ENCODE measurements at regions not wholly inside any gene's neighbourhood (a gene's known extent, or its start where the extent isn't known, plus 50 kb on each side); places are given as distances from the start of the nearest gene placed in this dataset.

DNA sequence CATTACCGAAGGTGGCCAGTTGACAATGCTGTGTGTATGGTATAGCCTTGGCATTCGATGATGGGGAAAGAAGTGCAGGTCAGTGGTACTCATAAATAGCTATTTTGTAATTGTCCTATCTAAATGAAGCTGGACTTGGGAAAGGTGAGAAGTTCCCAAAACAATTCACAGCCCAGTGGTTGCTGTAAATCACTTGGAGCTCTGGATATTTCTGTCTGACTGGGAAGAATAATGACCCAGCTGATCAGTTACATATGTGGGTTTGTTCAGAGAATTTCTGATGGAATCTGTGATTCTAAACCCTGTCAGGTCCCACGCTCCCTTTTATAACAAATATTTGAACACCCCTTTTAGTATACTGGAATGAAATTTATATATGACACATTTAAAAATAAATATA, 133.9 kb upstream of the PFN2 start:
- Histone ChIP-seq H3K4me3 (no peak overlapping the region), H4K20me1 (ENCODE audit: insufficient read depth, poor library complexity, severe bottlenecking) (no peaks in the 10 kb centered on the region), H3K9me3 (ENCODE audit: low read depth) (peaks cover 4% of the 10 kb centered on the region), H3K36me3 (replicated peaks; ENCODE audit: insufficient read depth, low read depth) (no peaks in the 10 kb centered on the region), H3K4me2 (no peak overlapping the region), H3K27me3 (no peaks in the 10 kb centered on the region), H3K27ac (no peak overlapping the region), H3K79me2 (no peaks in the 10 kb centered on the region), H3K9me2 (replicated peaks; ENCODE audit: insufficient read depth) (no peaks in the 10 kb centered on the region), H2AFZ (no peak overlapping the region), H3K4me1 (ENCODE audit: insufficient read depth) (peaks cover 3% of the 10 kb centered on the region)
- 74% methylated on average over 3 of the region's 3 CpGs for WGBS (ENCODE audit: low lambda C conversion rate, missing lambda C conversion rate)
- TF ChIP-seq EZH2 (IDR thresholded peaks at IDR 0.05; ENCODE audit: borderline replicate concordance) (no peak), EZH2phosphoT487 (IDR thresholded peaks at IDR 0.05; ENCODE audit: low read depth, severe bottlenecking, unreplicated experiment) (no peak)
- TF ChIP-seq, protein P1, sequence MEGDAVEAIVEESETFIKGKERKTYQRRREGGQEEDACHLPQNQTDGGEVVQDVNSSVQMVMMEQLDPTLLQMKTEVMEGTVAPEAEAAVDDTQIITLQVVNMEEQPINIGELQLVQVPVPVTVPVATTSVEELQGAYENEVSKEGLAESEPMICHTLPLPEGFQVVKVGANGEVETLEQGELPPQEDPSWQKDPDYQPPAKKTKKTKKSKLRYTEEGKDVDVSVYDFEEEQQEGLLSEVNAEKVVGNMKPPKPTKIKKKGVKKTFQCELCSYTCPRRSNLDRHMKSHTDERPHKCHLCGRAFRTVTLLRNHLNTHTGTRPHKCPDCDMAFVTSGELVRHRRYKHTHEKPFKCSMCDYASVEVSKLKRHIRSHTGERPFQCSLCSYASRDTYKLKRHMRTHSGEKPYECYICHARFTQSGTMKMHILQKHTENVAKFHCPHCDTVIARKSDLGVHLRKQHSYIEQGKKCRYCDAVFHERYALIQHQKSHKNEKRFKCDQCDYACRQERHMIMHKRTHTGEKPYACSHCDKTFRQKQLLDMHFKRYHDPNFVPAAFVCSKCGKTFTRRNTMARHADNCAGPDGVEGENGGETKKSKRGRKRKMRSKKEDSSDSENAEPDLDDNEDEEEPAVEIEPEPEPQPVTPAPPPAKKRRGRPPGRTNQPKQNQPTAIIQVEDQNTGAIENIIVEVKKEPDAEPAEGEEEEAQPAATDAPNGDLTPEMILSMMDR (IDR thresholded peaks at IDR 0.05; ENCODE audit: poor library complexity): no peak
- no peak for DNase-seq (ENCODE audit: low spot score)

DNA sequence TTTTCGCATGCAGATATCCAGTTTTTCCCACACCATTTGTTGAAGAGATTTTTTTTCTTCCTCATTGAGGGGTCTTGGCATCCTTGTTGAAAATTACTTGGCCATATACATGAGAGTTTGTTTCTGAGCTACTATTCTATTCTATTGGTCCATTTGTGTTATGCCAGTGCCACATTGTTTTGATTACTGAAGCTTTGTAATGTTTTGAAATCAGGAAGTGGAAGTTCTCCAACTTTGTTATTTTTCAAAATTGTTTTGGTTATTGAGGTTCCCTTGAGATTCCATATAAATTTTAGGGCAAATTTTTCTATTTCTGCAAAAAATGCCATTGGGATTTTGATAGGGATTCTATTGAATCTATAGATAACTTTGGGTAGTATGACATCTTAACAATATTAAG, 130.3 kb upstream of the PFN2 start:
- Histone ChIP-seq H3K4me3 (no peak overlapping the region), H2AFZ (no peak overlapping the region), H3K9me3 (ENCODE audit: low read depth) (peaks cover 4% of the 10 kb centered on the region), H3K36me3 (replicated peaks; ENCODE audit: insufficient read depth, low read depth) (no peaks in the 10 kb centered on the region), H3K9me2 (replicated peaks; ENCODE audit: insufficient read depth) (no peaks in the 10 kb centered on the region), H3K4me2 (no peak overlapping the region), H3K27ac (no peak overlapping the region), H4K20me1 (ENCODE audit: insufficient read depth, poor library complexity, severe bottlenecking) (no peaks in the 10 kb centered on the region), H3K79me2 (no peaks in the 10 kb centered on the region), H3K4me1 (ENCODE audit: insufficient read depth) (no peaks in the 10 kb centered on the region), H3K27me3 (no peaks in the 10 kb centered on the region)
- TF ChIP-seq EZH2phosphoT487 (IDR thresholded peaks at IDR 0.05; ENCODE audit: low read depth, severe bottlenecking, unreplicated experiment) (no peak), EZH2 (IDR thresholded peaks at IDR 0.05; ENCODE audit: borderline replicate concordance) (no peak)
- TF ChIP-seq, protein P1 (IDR thresholded peaks at IDR 0.05; ENCODE audit: poor library complexity): no peak
- DNase-seq (ENCODE audit: low spot score): no peak
- WGBS (ENCODE audit: low lambda C conversion rate, missing lambda C conversion rate): 100% methylated on average over 1 of the region's 1 CpG

DNA sequence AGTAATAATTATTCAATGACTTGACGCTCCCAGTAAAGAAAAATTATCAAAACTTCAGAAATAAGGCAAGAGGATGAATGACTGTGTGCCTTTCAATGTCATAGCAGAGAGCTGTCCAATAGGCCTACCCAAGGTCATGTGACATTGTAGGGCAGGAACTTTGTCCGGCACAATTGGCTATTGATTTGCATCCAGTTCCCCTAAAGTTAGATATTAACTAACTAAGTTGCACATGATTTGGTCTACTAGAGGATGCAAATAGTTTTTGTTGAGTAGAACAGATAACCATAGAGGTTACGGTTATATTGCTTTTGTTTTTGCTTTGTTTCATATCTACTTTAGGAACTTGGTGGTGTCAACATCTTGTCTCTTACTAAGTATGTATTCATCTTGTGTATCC, 127.9 kb upstream of the PFN2 start:
- WGBS (ENCODE audit: low lambda C conversion rate, missing lambda C conversion rate): 98% methylated on average over 3 of the region's 3 CpGs
- no peak for DNase-seq (ENCODE audit: low spot score)
- H3K4me1 ChIP-seq (ENCODE audit: insufficient read depth): no peaks in the 10 kb centered on the region

DNA sequence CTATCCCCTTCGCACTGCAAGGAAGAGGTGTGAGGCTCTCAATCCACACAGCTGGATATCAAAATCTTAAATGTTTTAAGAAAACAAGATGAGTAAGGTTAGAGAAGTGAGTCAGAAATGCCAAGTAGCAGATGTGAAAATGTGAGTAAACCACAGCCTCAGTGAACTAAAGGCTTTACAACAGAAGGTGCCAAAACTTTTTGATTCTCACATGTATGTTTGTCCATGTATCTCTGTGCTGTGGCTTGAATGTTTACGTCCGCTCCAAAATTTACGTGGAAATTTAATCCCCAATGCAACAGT, 126.8 kb upstream of the PFN2 start:
- no peak overlapping the region for H3K4me3 ChIP-seq
- no peaks in the 10 kb centered on the region for H3K79me2 ChIP-seq
- no peak for DNase-seq (ENCODE audit: low spot score)
- WGBS (ENCODE audit: low lambda C conversion rate, missing lambda C conversion rate): 56% methylated on average over 4 of the region's 4 CpGs
- H4K20me1 ChIP-seq (ENCODE audit: insufficient read depth, poor library complexity, severe bottlenecking): no peaks in the 10 kb centered on the region
- H3K27me3 ChIP-seq: no peaks in the 10 kb centered on the region
- H2AFZ ChIP-seq: no peak overlapping the region
- no peaks in the 10 kb centered on the region for H3K4me1 ChIP-seq (ENCODE audit: insufficient read depth)
- H3K27ac ChIP-seq: no peak overlapping the region
- no peak overlapping the region for H3K4me2 ChIP-seq
- H3K36me3 ChIP-seq (replicated peaks; ENCODE audit: insufficient read depth, low read depth): no peaks in the 10 kb centered on the region
- TF ChIP-seq EZH2 (IDR thresholded peaks at IDR 0.05; ENCODE audit: borderline replicate concordance) (no peak), EZH2phosphoT487 (IDR thresholded peaks at IDR 0.05; ENCODE audit: low read depth, severe bottlenecking, unreplicated experiment) (no peak)
- TF ChIP-seq, protein P1 (IDR thresholded peaks at IDR 0.05; ENCODE audit: poor library complexity): no peak
- no peaks in the 10 kb centered on the region for H3K9me2 ChIP-seq (replicated peaks; ENCODE audit: insufficient read depth)
- H3K9me3 ChIP-seq (ENCODE audit: low read depth): peaks cover 4% of the 10 kb centered on the region

More for the DNA sequence above, 127.9 kb upstream of the PFN2 start:
- Histone ChIP-seq H3K9me2 (replicated peaks; ENCODE audit: insufficient read depth) (no peaks in the 10 kb centered on the region), H3K9me3 (ENCODE audit: low read depth) (peaks cover 4% of the 10 kb centered on the region), H2AFZ (no peak overlapping the region), H4K20me1 (ENCODE audit: insufficient read depth, poor library complexity, severe bottlenecking) (no peaks in the 10 kb centered on the region), H3K4me3 (no peak overlapping the region), H3K36me3 (replicated peaks; ENCODE audit: insufficient read depth, low read depth) (no peaks in the 10 kb centered on the region), H3K79me2 (no peaks in the 10 kb centered on the region), H3K27me3 (no peaks in the 10 kb centered on the region), H3K4me2 (no peak overlapping the region), H3K27ac (no peak overlapping the region)
- TF ChIP-seq EZH2 (IDR thresholded peaks at IDR 0.05; ENCODE audit: borderline replicate concordance): no peak
- TF ChIP-seq EZH2phosphoT487 (IDR thresholded peaks at IDR 0.05; ENCODE audit: low read depth, severe bottlenecking, unreplicated experiment): no peak

All from hepatocyte (in vitro differentiated cells).